IMR-90 (cell line): ENCODE measurements at regions not wholly inside any gene's neighbourhood (a gene's known extent, or its start where the extent isn't known, plus 50 kb on each side); places are given as distances from the start of the nearest gene placed in this dataset.

Source experiments
- ATAC-seq: fragments of 200-7000 bp; cut with Tn5 transposase; 2 replicates; pipeline ENCODE4 v1.9.1; 2020; ENCODE audit warnings: low read depth, mild to moderate bottlenecking, moderate library complexity
- BruUV-seq: library from RNA; stranded (reverse); fragments of 400-500 nt; replicated peaks from 2 replicates; lab custom pipeline; 2021; lab: Mats Ljungman, UMichigan
- CTCF ChIA-PET: fragments of 300-600 bp; formaldehyde crosslinking; extraction: SDS; loops from one replicate; lab custom pipeline; 2021; ENCODE audit warnings: antibody characterized with exemption; lab: Yijun Ruan, JAX
- POLR2A ChIA-PET: fragments of 300-600 bp; sonication (Branson Sonifier 250); formaldehyde crosslinking; loops from one replicate; lab custom pipeline; 2022; ENCODE audit warnings: antibody characterized with exemption; ENCODE audit not compliant: unreplicated experiment; lab: Charles Lee
- DNase-seq: peaks from one replicate; pipeline ENCODE4 v3.0.0; 2013
- H2AFZ ChIP-seq: replicated peaks from 2 replicates; pipeline ENCODE3; 2013; ENCODE audit warnings: low read length, mild to moderate bottlenecking; ENCODE audit not compliant: poor library complexity
- H2AK5ac ChIP-seq: 2 replicates; pipeline ENCODE4 v1.6.1; 2013; ENCODE audit warnings: low read depth, low read length, inconsistent platforms
- H2AK9ac ChIP-seq: replicated peaks from 2 replicates; pipeline ENCODE3; 2013; ENCODE audit warnings: mild to moderate bottlenecking, low read depth, low read length, moderate library complexity; ENCODE audit not compliant: poor library complexity
- H2BK120ac ChIP-seq: 2 replicates; pipeline ENCODE4 v1.6.1; 2013; ENCODE audit warnings: low read depth, low read length, inconsistent platforms
- H2BK15ac ChIP-seq: 3 replicates; pipeline ENCODE4 v1.6.1; 2013; ENCODE audit warnings: low read depth, low read length, inconsistent platforms
- H2BK20ac ChIP-seq: 2 replicates; pipeline ENCODE4 v1.6.1; 2013; ENCODE audit warnings: low read depth, mild to moderate bottlenecking, inconsistent platforms, low read length, moderate library complexity
- H2BK5ac ChIP-seq: 2 replicates; pipeline ENCODE4 v1.6.1; 2013; ENCODE audit warnings: mild to moderate bottlenecking, low read depth, low read length, inconsistent platforms; ENCODE audit not compliant: poor library complexity, severe bottlenecking
- H3K14ac ChIP-seq: replicated peaks from 2 replicates; pipeline ENCODE4 v1.6.1; 2013; ENCODE audit warnings: low read depth, low read length, inconsistent platforms
- H3K18ac ChIP-seq: 2 replicates; pipeline ENCODE4 v1.6.1; 2013; ENCODE audit warnings: low read depth, low read length, control low read depth
- H3K23ac ChIP-seq: 2 replicates; pipeline ENCODE4 v1.6.1; 2013; ENCODE audit warnings: low read depth, low read length, inconsistent platforms
- H3K27ac ChIP-seq: 2 replicates; pipeline ENCODE4 v1.5.1; 2013; ENCODE audit warnings: mild to moderate bottlenecking, control low read depth, low read length; ENCODE audit not compliant: insufficient read depth
- H3K27me3 ChIP-seq: 2 replicates; pipeline ENCODE4 v1.6.1; 2013; ENCODE audit warnings: low read length; ENCODE audit not compliant: control insufficient read depth, insufficient read depth
- H3K36me3 ChIP-seq: 2 replicates; pipeline ENCODE4 v1.6.1; 2013; ENCODE audit warnings: low read length, mixed read lengths; ENCODE audit not compliant: control insufficient read depth, insufficient read depth
- H3K4ac ChIP-seq: 2 replicates; pipeline ENCODE4 v1.6.1; 2013; ENCODE audit warnings: low read depth, low read length, inconsistent platforms
- H3K4me1 ChIP-seq: 2 replicates; pipeline ENCODE4 v1.6.1; 2013; ENCODE audit warnings: low read length, mixed read lengths; ENCODE audit not compliant: control insufficient read depth, insufficient read depth
- H3K4me2 ChIP-seq: 2 replicates; pipeline ENCODE4 v1.6.1; 2013; ENCODE audit warnings: low read depth, mild to moderate bottlenecking, control low read depth, low read length, moderate library complexity
- H3K4me3 ChIP-seq: 2 replicates; pipeline ENCODE4 v1.5.1; 2013; ENCODE audit warnings: low read depth, mild to moderate bottlenecking, control low read depth, low read length, moderate library complexity; ENCODE audit not compliant: insufficient read depth
- H3K56ac ChIP-seq: 2 replicates; pipeline ENCODE4 v1.6.1; 2013; ENCODE audit warnings: low read length, inconsistent platforms; ENCODE audit not compliant: insufficient read depth; ENCODE audit errors: extremely low read depth
- H3K79me1 ChIP-seq, 2 experiments: 2 replicates each; pipeline ENCODE4 v1.6.1; 2013; ENCODE audit warnings: low read length in 2 of 2, inconsistent platforms in 1 of 2, low read depth in 1 of 2
- H3K9ac ChIP-seq: 2 replicates; pipeline ENCODE4 v1.6.1; 2013; ENCODE audit warnings: low read depth, low read length, control low read depth
- H3K9me1 ChIP-seq: 2 replicates; pipeline ENCODE4 v1.6.1; 2013; ENCODE audit warnings: low read length, inconsistent platforms; ENCODE audit not compliant: insufficient read depth
- H3K9me3 ChIP-seq: 2 replicates; pipeline ENCODE4 v1.6.1; 2013; ENCODE audit warnings: low read length; ENCODE audit not compliant: control insufficient read depth, insufficient read depth
- H4K20me1 ChIP-seq: 2 replicates; pipeline ENCODE4 v1.6.1; 2013; ENCODE audit warnings: low read length, inconsistent platforms; ENCODE audit not compliant: insufficient read depth
- H4K5ac ChIP-seq: 2 replicates; pipeline ENCODE4 v1.6.1; 2013; ENCODE audit warnings: mild to moderate bottlenecking, low read depth, low read length, control low read depth
- H4K8ac ChIP-seq, 2 experiments: 2 replicates each; pipeline ENCODE4 v1.6.1; 2013; ENCODE audit warnings: low read depth in 2 of 2, low read length in 2 of 2, control low read depth in 1 of 2, inconsistent platforms in 1 of 2
- H4K91ac ChIP-seq: 2 replicates; pipeline ENCODE4 v1.6.1; 2013; ENCODE audit warnings: low read depth, low read length, inconsistent platforms; ENCODE audit not compliant: insufficient read depth
- BHLHE40 ChIP-seq: fragments of 150-350 bp; IDR thresholded peaks from 2 replicates; pipeline ENCODE4 v1.6.1; 2016; ENCODE audit warnings: mild to moderate bottlenecking, low read depth, low read length
- CEBPB ChIP-seq: IDR thresholded peaks from 2 replicates; pipeline ENCODE4 v1.6.1; 2012; ENCODE audit warnings: low read depth, low read length, improper control_type of control experiment
- CHD1 ChIP-seq: IDR thresholded peaks from 2 replicates; pipeline ENCODE4 v1.6.1; 2012; ENCODE audit warnings: low read depth, low read length, improper control_type of control experiment
- CTCF ChIP-seq: conservative IDR thresholded peaks from 2 replicates; pipeline ENCODE4 v1.5.1; 2012; ENCODE audit warnings: mild to moderate bottlenecking, low read depth, low read length, improper control_type of control experiment
- ELK1 ChIP-seq: fragments of 150-350 bp; IDR thresholded peaks from 2 replicates; pipeline ENCODE4 v1.6.1; 2016; ENCODE audit warnings: low read depth, mild to moderate bottlenecking, low read length, moderate library complexity, borderline replicate concordance
- FOS ChIP-seq: fragments of 150-350 bp; IDR thresholded peaks from 2 replicates; pipeline ENCODE4 v1.6.1; 2016; ENCODE audit warnings: low read depth, low read length
- MAFK ChIP-seq: IDR thresholded peaks from 2 replicates; pipeline ENCODE4 v1.6.1; 2012; ENCODE audit warnings: low read depth, low read length, improper control_type of control experiment
- MAZ ChIP-seq: IDR thresholded peaks from 2 replicates; pipeline ENCODE4 v1.6.1; 2012; ENCODE audit warnings: low read depth, mild to moderate bottlenecking, low read length, improper control_type of control experiment, moderate library complexity, borderline replicate concordance
- MXI1 ChIP-seq: IDR thresholded peaks from 2 replicates; pipeline ENCODE4 v1.6.1; 2012; ENCODE audit warnings: low read depth, mild to moderate bottlenecking, low read length, moderate library complexity, borderline replicate concordance
- NFE2L2 ChIP-seq: fragments of 150-350 bp; IDR thresholded peaks from 2 replicates; pipeline ENCODE4 v1.6.1; 2016; ENCODE audit warnings: low read depth, mild to moderate bottlenecking, low read length
- POLR2A ChIP-seq: IDR thresholded peaks from 2 replicates; pipeline ENCODE4 v1.6.1; 2012; ENCODE audit warnings: mild to moderate bottlenecking, low read depth, low read length
- RAD21 ChIP-seq: IDR thresholded peaks from 2 replicates; pipeline ENCODE4 v1.6.1; 2012; ENCODE audit warnings: low read length, improper control_type of control experiment
- RCOR1 ChIP-seq: IDR thresholded peaks from 2 replicates; pipeline ENCODE4 v1.6.1; 2012; ENCODE audit warnings: mild to moderate bottlenecking, low read length, improper control_type of control experiment; ENCODE audit not compliant: insufficient replicate concordance
- SMC3 ChIP-seq: fragments of 150-350 bp; IDR thresholded peaks from 2 replicates; pipeline ENCODE4 v1.6.1; 2016; ENCODE audit warnings: low read depth, mild to moderate bottlenecking, antibody characterized with exemption, low read length, moderate library complexity
- WGBS, 2 experiments: methylation state at CpG; one replicate each; pipeline versions ENCODE4 v1.1.5 to v1.1.7; 2013; ENCODE audit warnings: missing lambda C conversion rate in 2 of 2; ENCODE audit not compliant: insufficient read length in 1 of 2; ENCODE audit errors: extremely low coverage in 2 of 2; 5-methylcytosine and 5-hydroxymethylcytosine counted together
- dilution Hi-C: fragments of 300-500 bp; cut with HindIII; formaldehyde crosslinking; loops from one replicate; pipeline ENCODE4 v1.14.3; 2018; ENCODE audit warnings: low sequenced_read_pairs; ENCODE audit not compliant: unreplicated experiment
- in situ Hi-C: fragments of 300-500 bp; cut with MboI; formaldehyde crosslinking; loops from 3 replicates; pipeline ENCODE4 v1.14.3; 2019; ENCODE audit warnings: low sequenced_read_pairs, inconsistent platforms, mixed read lengths
- intact Hi-C: fragments of 100-400 bp; cut with micrococcal nuclease; formaldehyde crosslinking; loops from 2 replicates; pipeline ENCODE4 v1.10.0; 2022

DNA sequence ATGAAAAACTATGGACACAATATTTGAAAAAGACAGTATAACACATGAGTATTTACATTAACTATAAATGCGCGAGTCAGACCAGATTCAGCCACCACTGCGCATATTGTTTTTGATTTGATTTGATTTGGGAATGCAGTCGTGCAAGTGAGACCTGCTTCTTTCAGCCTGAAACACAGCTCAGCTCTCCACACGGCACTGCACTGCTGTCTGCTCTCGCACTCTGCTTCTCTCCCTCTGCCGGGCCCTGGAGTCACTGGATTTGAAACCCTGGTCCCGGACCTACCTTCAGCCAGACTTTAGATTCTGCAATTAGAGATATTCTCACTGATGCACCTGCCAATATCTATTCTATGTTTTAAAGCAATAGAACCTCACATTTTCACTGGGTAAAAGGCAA, 143.9 kb upstream of the TMEM132C start:
- no peaks in the 10 kb centered on the region for H3K79me1 ChIP-seq
- H2BK20ac ChIP-seq = no peak overlapping the region
- no peak overlapping the region for H2AK9ac ChIP-seq
- no peak overlapping the region for H3K56ac ChIP-seq
- H3K9me3 ChIP-seq = peaks cover 17% of the 10 kb centered on the region
- no peak overlapping the region for H3K9ac ChIP-seq
- no peak overlapping the region for H2AFZ ChIP-seq
- H3K4me3 ChIP-seq = no peak overlapping the region
- H3K36me3 ChIP-seq = no peaks in the 10 kb centered on the region
- CTCF ChIA-PET = interaction anchor here (1.1 kb wide), 1 partner anchor 14 kb away, joined by 3 read pairs; no protein-coding TSS in a partner anchor
- no peak overlapping the region for H3K14ac ChIP-seq
- no peak overlapping the region for H3K18ac ChIP-seq
- H3K4ac ChIP-seq = no peak overlapping the region
- H3K27ac ChIP-seq = no peak overlapping the region
- H3K27me3 ChIP-seq = no peaks in the 10 kb centered on the region
- no peak overlapping the region for H4K5ac ChIP-seq
- POLR2A ChIA-PET = no interaction called here
- H2BK15ac ChIP-seq = no peak overlapping the region
- H3K4me1 ChIP-seq = no peaks in the 10 kb centered on the region
- H2BK120ac ChIP-seq = no peak overlapping the region
- no peak overlapping the region for H3K4me2 ChIP-seq
- DNase-seq (no peak), ATAC-seq (no peak)
- TF ChIP-seq FOS (no peak), RCOR1 (no peak), CTCF (no peak), SMC3 (no peak), CEBPB (no peak), POLR2A (no peak), CHD1 (no peak), NFE2L2 (no peak), MXI1 (no peak), BHLHE40 (no peak), MAFK (no peak), ELK1 (no peak), MAZ (no peak), RAD21 (no peak)
- H4K91ac ChIP-seq = no peak overlapping the region
- BruUV-seq = no TSS peak
- 24% methylated on average over 2 of the region's 8 CpGs; no CpG with 5 or more reads in 1 of the 2 experiments for WGBS, 2 experiments
- intact Hi-C loops (no loop called here), in situ Hi-C loops (no loop called here), dilution Hi-C loops (no loop called here)
- H2AK5ac ChIP-seq = no peak overlapping the region
- no peak overlapping the region for H2BK5ac ChIP-seq
- H4K8ac ChIP-seq = no peak overlapping the region
- no peaks in the 10 kb centered on the region for H3K9me1 ChIP-seq
- H4K20me1 ChIP-seq = no peaks in the 10 kb centered on the region
- H3K23ac ChIP-seq = no peak overlapping the region
